Fibroblast of villous mesenchyme (primary cell): ENCODE measurements at regions not wholly inside any gene's neighbourhood (a gene's known extent, or its start where the extent isn't known, plus 50 kb on each side); places are given as distances from the start of the nearest gene placed in this dataset.
A peak's percentile ranks its signal among the peaks of the same experiment; 100 is the strongest.

Experiments
- DNase-seq: peaks from one replicate; pipeline ENCODE4 v3.0.0-alpha.2; 2010; ENCODE audit warnings: low read depth
- H3K4me3 ChIP-seq: 2 replicates; pipeline ENCODE4 v1.5.1; 2011; ENCODE audit warnings: low read depth, mild to moderate bottlenecking, low read length
- TF ChIP-seq, protein P1 (sequence below): IDR thresholded peaks from 2 replicates; pipeline ENCODE4 v1.5.1; 2012; ENCODE audit warnings: low read depth, mild to moderate bottlenecking, low read length; ENCODE audit not compliant: insufficient read depth

- TF ChIP-seq, protein P1, sequence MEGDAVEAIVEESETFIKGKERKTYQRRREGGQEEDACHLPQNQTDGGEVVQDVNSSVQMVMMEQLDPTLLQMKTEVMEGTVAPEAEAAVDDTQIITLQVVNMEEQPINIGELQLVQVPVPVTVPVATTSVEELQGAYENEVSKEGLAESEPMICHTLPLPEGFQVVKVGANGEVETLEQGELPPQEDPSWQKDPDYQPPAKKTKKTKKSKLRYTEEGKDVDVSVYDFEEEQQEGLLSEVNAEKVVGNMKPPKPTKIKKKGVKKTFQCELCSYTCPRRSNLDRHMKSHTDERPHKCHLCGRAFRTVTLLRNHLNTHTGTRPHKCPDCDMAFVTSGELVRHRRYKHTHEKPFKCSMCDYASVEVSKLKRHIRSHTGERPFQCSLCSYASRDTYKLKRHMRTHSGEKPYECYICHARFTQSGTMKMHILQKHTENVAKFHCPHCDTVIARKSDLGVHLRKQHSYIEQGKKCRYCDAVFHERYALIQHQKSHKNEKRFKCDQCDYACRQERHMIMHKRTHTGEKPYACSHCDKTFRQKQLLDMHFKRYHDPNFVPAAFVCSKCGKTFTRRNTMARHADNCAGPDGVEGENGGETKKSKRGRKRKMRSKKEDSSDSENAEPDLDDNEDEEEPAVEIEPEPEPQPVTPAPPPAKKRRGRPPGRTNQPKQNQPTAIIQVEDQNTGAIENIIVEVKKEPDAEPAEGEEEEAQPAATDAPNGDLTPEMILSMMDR = no peak
- DNase-seq = no peak
- no peak overlapping the region for H3K4me3 ChIP-seq
Observed at GRCh38 chr2:222351035-222351434, 52.2 kb upstream of the PAX3 start.

- H3K4me3 ChIP-seq = no peak overlapping the region
- DNase-seq = no peak
- TF ChIP-seq, protein P1 = no peak
Observed at GRCh38 chr2:222352981-222353380, 54.2 kb upstream of the PAX3 start.

DNA sequence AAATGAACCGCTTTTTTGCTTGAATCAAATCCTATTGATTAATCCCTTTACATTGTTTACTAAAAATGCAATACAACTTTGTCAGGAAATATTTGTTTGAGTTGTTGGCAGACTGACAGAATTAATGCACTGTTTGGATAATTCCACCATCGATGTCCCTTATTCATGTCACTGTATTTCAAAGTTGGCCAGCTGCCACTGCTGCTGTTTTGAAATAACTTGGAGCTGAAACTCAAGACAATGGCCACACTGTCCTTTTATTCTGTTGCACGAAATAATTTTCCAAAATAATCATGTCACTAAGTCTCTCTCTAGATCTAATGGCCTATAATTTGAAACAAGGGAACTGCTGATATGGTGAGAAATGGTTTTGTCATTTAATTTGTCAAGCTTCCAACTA is 55.2 kb upstream of the PAX3 start:
- TF ChIP-seq, protein P1 = no peak
- DNase-seq = no peak
- H3K4me3 ChIP-seq = no peak overlapping the region

DNA sequence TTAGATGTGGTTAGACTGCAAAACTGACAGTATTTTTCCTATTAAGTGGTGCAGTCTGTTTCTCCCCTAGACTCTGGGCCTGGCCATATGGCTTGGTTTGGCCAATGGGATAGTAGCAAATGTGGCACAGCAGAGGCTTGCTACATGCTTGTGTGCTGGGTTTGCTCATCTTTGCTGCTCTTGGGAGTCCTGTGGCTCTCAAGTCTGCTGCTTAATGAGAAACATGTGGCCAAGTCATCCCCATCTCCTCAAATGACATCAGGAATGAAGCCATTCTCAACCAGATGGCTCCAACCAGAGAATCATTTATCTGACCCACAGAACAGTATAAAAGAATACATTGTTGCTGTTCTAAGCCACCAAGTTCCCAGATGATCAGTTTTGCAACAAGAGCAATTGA is 57.1 kb upstream of the PAX3 start:
- peak; percentile 11 for DNase-seq
- TF ChIP-seq, protein P1 = no peak
- H3K4me3 ChIP-seq = no peak overlapping the region

DNA sequence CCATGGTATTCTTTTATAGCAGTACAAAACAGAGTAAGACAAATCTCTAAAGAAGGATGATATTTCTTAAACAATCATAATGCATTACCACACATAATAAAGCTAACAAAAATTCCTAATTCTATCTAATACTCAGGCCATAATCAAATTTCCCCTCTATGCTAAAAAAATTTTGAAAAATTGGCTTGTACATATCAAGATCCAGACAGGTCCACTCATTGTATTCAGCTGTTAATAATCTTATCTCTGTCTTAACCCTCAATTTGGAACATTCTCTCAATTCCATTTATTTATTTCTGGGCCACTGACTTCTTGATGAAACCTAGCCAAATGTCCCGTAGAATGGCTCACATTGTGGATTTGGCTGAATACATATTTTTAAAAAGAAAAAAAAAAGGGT is 59.1 kb upstream of the PAX3 start:
- no peak for DNase-seq
- H3K4me3 ChIP-seq = no peak overlapping the region
- TF ChIP-seq, protein P1 = no peak

DNA sequence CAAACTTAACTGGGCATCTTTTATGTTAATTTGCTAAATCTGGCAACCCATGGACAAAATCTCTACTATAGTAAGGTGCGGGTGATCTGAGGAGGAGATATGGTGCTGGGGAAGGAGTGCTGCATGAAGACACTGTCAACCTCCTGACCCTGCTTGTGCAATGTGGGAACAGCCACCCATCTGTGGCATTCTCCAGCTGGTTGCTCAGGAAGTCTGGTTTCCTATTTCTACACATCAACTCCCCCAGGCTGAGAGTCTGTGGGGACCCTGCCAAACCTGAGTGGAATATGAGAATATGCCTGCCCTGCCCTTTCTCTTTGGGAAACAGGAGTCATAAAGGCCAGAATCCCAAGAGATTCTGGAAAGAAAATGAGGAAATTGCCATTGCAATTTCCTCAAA is 60.1 kb upstream of the PAX3 start:
- TF ChIP-seq, protein P1 = no peak
- H3K4me3 ChIP-seq = no peak overlapping the region
- DNase-seq = peak; percentile 5

DNA sequence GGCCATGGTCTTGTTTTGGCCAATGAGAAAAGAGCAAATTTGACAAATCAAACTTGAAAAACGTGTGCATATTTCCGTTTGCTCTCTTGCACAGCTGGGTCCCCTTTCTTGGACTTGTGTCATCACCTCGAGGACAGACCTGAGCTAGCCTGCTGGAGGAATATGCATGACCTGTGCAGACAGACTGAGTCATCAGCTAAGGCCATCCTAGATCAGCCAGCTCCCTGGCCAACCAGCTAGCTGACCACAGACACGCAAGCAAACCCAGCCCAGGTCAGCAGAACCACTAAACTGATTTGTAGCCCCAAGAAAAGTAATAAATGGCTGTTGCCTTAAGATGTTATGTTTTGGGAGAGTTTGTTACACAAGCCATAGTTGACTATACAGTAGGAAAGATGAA is 61.3 kb upstream of the PAX3 start:
- DNase-seq = no peak
- TF ChIP-seq, protein P1 = no peak
- no peak overlapping the region for H3K4me3 ChIP-seq
